Natural killer cell (primary cell): ENCODE measurements at regions not wholly inside any gene's neighbourhood (a gene's known extent, or its start where the extent isn't known, plus 50 kb on each side); places are given as distances from the start of the nearest gene placed in this dataset.
"Not testable (repeated sequence)": the region's sequence is repeated elsewhere in the genome, so short reads cannot be mapped to it uniquely, and the experiment has no call there.

ENCODE experiments used
- ATAC-seq, 3 donors: fragments of 150-1000 bp in 2 of 3; fragments of 200-7000 bp in 1 of 3; cut with Tn5 transposase; 1 replicate in 1 of 3; 2 replicates in 2 of 3; pipeline ENCODE4 v1.10.0; 2021; ENCODE audit warnings: mild to moderate bottlenecking in 2 of 3, moderate library complexity in 2 of 3
- DNase-seq, 2 donors: peaks; one replicate each; pipeline versions ENCODE4 v3.0.0 to v3.0.0-alpha.2; 2013 to 2021; ENCODE audit warnings: mixed read lengths in 1 of 2
- H3K27ac ChIP-seq: one replicate; pipeline ENCODE4 v1.5.1; 2013; ENCODE audit warnings: mild to moderate bottlenecking, low read length
- H3K27me3 ChIP-seq: one replicate; pipeline ENCODE4 v1.6.1; 2013; ENCODE audit warnings: low read length; ENCODE audit not compliant: control insufficient read depth, insufficient read depth
- H3K36me3 ChIP-seq: one replicate; pipeline ENCODE4 v1.6.1; 2013; ENCODE audit warnings: low read length; ENCODE audit not compliant: control insufficient read depth, insufficient read depth
- H3K4me1 ChIP-seq: one replicate; pipeline ENCODE4 v1.6.1; 2013; ENCODE audit warnings: low read length; ENCODE audit not compliant: control insufficient read depth, insufficient read depth
- H3K4me3 ChIP-seq: one replicate; pipeline ENCODE4 v1.5.1; 2013; ENCODE audit warnings: low read length
- H3K9me3 ChIP-seq: one replicate; pipeline ENCODE4 v1.6.1; 2013; ENCODE audit warnings: low read length; ENCODE audit not compliant: control insufficient read depth, insufficient read depth
- H3K27ac Mint-ChIP-seq, 2 donors: one replicate each; pipeline ENCODE4 v1.8.0; 2022; ENCODE audit warnings: mild to moderate bottlenecking in 2 of 2, mixed read lengths in 2 of 2, moderate library complexity in 1 of 2
- H3K27me3 Mint-ChIP-seq, 2 donors: one replicate each; pipeline ENCODE4 v1.8.0; 2022; ENCODE audit warnings: low read depth in 2 of 2, mixed read lengths in 2 of 2
- H3K36me3 Mint-ChIP-seq: one replicate; pipeline ENCODE4 v1.8.0; 2022; ENCODE audit warnings: mixed read lengths
- H3K4me1 Mint-ChIP-seq, 2 donors: one replicate each; pipeline ENCODE4 v1.8.0; 2022; ENCODE audit warnings: mixed read lengths in 2 of 2
- H3K4me3 Mint-ChIP-seq: one replicate; pipeline ENCODE4 v1.8.0; 2022; ENCODE audit warnings: mild to moderate bottlenecking, moderate library complexity, mixed read lengths
- H3K9me3 Mint-ChIP-seq, 2 donors: one replicate each; pipeline ENCODE4 v1.8.0; 2022; ENCODE audit warnings: mixed read lengths in 2 of 2
- WGBS: methylation state at CpG from one replicate; pipeline ENCODE4 v1.1.7; 2013; ENCODE audit warnings: missing lambda C conversion rate; ENCODE audit not compliant: insufficient coverage; 5-methylcytosine and 5-hydroxymethylcytosine counted together
- intact Hi-C: fragments of 100-400 bp; cut with micrococcal nuclease; formaldehyde crosslinking; loops from one replicate; pipeline ENCODE4 v1.14.2; 2022
- TF ChIP-seq, protein P1 (sequence below): fragments of 200-600 bp; IDR thresholded peaks from one replicate; pipeline ENCODE4 v1.8.0; 2022; ENCODE audit warnings: antibody characterized with exemption

DNA sequence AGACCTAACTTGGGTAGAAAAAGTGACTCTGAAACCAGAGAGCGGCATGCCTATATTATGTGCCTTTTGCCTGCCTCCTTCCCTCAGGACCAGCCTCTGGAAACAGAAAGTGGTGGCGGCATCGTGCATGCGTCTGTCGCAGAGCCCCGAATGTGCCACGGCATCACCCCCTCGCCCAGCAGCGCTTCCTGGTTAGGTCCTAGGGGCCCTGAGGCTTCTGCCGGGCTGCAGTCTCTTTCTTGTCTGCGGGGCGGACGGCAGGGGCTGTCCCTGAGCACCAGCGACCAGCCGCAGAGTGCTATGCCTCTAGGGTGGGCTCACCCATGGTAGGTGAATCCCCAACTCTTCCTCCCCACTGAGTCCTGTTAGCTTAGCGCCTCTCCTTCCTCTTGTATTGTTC is 68.7 kb downstream of the VSIG4 start:
- Histone ChIP-seq H3K36me3 (no peaks in the 10 kb centered on the region), H3K4me1 (no peaks in the 10 kb centered on the region), H3K4me3 (no peak overlapping the region), H3K27ac (no peak overlapping the region), H3K9me3 (no peaks in the 10 kb centered on the region), H3K27me3 (no peaks in the 10 kb centered on the region)
- Mint-ChIP-seq H3K4me1 (peaks cover 0 to 12% of the 10 kb centered on the region in 2 donors), H3K9me3 (no peaks in the 10 kb centered on the region), H3K27me3 (peaks cover 0 to 9% of the 10 kb centered on the region in 2 donors), H3K4me3 (no peak overlapping the region), H3K36me3 (no peaks in the 10 kb centered on the region), H3K27ac (peak overlapping the region in 1 of 2 donors; percentile 19)
- intact Hi-C loops, result no loop called here
- TF ChIP-seq, protein P1, sequence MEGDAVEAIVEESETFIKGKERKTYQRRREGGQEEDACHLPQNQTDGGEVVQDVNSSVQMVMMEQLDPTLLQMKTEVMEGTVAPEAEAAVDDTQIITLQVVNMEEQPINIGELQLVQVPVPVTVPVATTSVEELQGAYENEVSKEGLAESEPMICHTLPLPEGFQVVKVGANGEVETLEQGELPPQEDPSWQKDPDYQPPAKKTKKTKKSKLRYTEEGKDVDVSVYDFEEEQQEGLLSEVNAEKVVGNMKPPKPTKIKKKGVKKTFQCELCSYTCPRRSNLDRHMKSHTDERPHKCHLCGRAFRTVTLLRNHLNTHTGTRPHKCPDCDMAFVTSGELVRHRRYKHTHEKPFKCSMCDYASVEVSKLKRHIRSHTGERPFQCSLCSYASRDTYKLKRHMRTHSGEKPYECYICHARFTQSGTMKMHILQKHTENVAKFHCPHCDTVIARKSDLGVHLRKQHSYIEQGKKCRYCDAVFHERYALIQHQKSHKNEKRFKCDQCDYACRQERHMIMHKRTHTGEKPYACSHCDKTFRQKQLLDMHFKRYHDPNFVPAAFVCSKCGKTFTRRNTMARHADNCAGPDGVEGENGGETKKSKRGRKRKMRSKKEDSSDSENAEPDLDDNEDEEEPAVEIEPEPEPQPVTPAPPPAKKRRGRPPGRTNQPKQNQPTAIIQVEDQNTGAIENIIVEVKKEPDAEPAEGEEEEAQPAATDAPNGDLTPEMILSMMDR, result no peak
- ATAC-seq, result peak in 1 of 3 donors; percentile 36
- WGBS, result 86% methylated on average over 13 of the region's 16 CpGs
- no peak for DNase-seq

- H3K9me3 ChIP-seq, H3K27ac ChIP-seq, H3K4me1 ChIP-seq, H3K4me3 Mint-ChIP-seq, H3K4me3 ChIP-seq, DNase-seq, H3K27ac Mint-ChIP-seq, H3K27me3 ChIP-seq, H3K9me3 Mint-ChIP-seq, H3K36me3 Mint-ChIP-seq, H3K36me3 ChIP-seq, ATAC-seq, intact Hi-C loops: not testable (repeated sequence)
- Mint-ChIP-seq H3K4me1 (peaks cover 0 to 12% of the 10 kb centered on the region in 2 donors), H3K27me3 (peaks cover 0 to 16% of the 10 kb centered on the region in 2 donors)
- WGBS, result 100% methylated on average over 2 of the region's 3 CpGs
Observed at GRCh38 chrX:65967159-65967558, 72.7 kb downstream of the VSIG4 start.

DNA sequence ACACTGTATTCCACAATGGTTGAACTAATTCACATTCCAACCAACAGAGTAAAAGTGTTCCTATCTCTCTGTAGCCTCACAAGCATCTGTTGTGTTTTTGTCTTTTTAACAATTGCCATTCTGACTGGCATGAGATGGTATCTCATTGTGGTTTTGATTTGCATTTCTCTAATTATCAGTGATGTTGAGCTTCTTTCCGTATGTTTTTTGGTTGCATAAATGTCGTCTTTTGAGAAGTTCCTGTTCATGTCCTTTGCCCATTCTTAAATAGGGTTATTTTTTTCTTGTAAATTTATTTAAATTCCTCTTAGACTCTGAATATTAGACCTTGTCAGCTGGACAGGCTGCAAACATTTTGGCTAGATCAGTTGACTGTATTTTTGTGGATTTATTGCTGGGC is 78.2 kb downstream of the VSIG4 start:
- H3K36me3 ChIP-seq, result no peaks in the 10 kb centered on the region
- intact Hi-C loops, result no loop called here
- H3K27ac Mint-ChIP-seq, result no peak overlapping the region
- DNase-seq (no peak), ATAC-seq (no peak)
- H3K4me3 Mint-ChIP-seq, result no peak overlapping the region
- no peaks in the 10 kb centered on the region for H3K27me3 ChIP-seq
- H3K4me3 ChIP-seq, result no peak overlapping the region
- TF ChIP-seq, protein P1, result no peak
- H3K9me3 Mint-ChIP-seq, result peaks cover 0 to 3% of the 10 kb centered on the region in 2 donors
- H3K27me3 Mint-ChIP-seq, result peaks cover 0 to 32% of the 10 kb centered on the region in 2 donors
- H3K4me1 ChIP-seq, result no peaks in the 10 kb centered on the region
- no peaks in the 10 kb centered on the region for H3K4me1 Mint-ChIP-seq
- H3K27ac ChIP-seq, result no peak overlapping the region
- no peaks in the 10 kb centered on the region for H3K9me3 ChIP-seq
- no CpG with 5 or more reads among the region's 2 CpGs for WGBS
- no peaks in the 10 kb centered on the region for H3K36me3 Mint-ChIP-seq

GRCh38 chrX:65948103-65948502 is 91.8 kb downstream of the VSIG4 start:
- H3K4me1 ChIP-seq, result no peaks in the 10 kb centered on the region
- WGBS, result no CpG with 5 or more reads among the region's 1 CpG
- intact Hi-C loops, result no loop called here
- Mint-ChIP-seq H3K36me3 (peaks cover 10% of the 10 kb centered on the region), H3K27ac (no peak overlapping the region), H3K4me1 (peaks cover 0 to 10% of the 10 kb centered on the region in 2 donors), H3K27me3 (peaks cover 0 to 40% of the 10 kb centered on the region in 2 donors), H3K9me3 (no peaks in the 10 kb centered on the region), H3K4me3 (no peak overlapping the region)
- H3K4me3 ChIP-seq, result no peak overlapping the region
- TF ChIP-seq, protein P1, result no peak
- H3K27me3 ChIP-seq, result no peaks in the 10 kb centered on the region
- ATAC-seq (no peak), DNase-seq (no peak)
- H3K27ac ChIP-seq, result no peak overlapping the region
- no peaks in the 10 kb centered on the region for H3K36me3 ChIP-seq
- H3K9me3 ChIP-seq, result no peaks in the 10 kb centered on the region
